ENCODE measurements at regions not wholly inside any gene's neighbourhood (a gene's known extent, or its start where the extent isn't known, plus 50 kb on each side); places are given as distances from the start of the nearest gene placed in this dataset.
"Not testable (repeated sequence)": the region's sequence is repeated elsewhere in the genome, so short reads cannot be mapped to it uniquely, and the experiment has no call there.

GRCh38 chr1:60622486-60622885 is 459.9 kb upstream of the NFIA start:
- WGBS, 2 donors: 74 to 84% methylated on average over 2 of the region's 2 CpGs

GRCh38 chr1:60621368-60621851 is 461.0 kb upstream of the NFIA start:
- Histone ChIP-seq H3K9me3 (ENCODE audit: control insufficient read depth in 2 of 2, insufficient read depth in 1 of 2, low read depth in 1 of 2, low read length in 1 of 2) (no peaks in the 10 kb centered on the region), H3K27ac (ENCODE audit: low read depth in 2 of 2, low read length in 1 of 2) (no peak overlapping the region), H3K36me3 (ENCODE audit: control insufficient read depth in 2 of 2, insufficient read depth in 2 of 2, low read length in 1 of 2) (no peaks in the 10 kb centered on the region), H3K27me3 (ENCODE audit: control insufficient read depth in 1 of 2, insufficient read depth in 2 of 2, low read length in 2 of 2) (no peaks in the 10 kb centered on the region), H3K4me1 (ENCODE audit: control insufficient read depth in 2 of 2, insufficient read depth in 2 of 2, low read length in 1 of 2) (no peaks in the 10 kb centered on the region), H3K4me3 (ENCODE audit: low read depth in 1 of 2, low read length in 2 of 2) (no peak overlapping the region)
- WGBS, 2 donors: 16 to 28% methylated on average over 10 of the region's 10 CpGs

More at GRCh38 chr1:60622486-60622885, 459.9 kb upstream of the NFIA start:
- no peaks in the 10 kb centered on the region for H3K4me1 ChIP-seq (ENCODE audit: control insufficient read depth in 2 of 2, insufficient read depth in 2 of 2, low read length in 1 of 2)
- H3K27ac ChIP-seq (ENCODE audit: low read depth in 2 of 2, low read length in 1 of 2): no peak overlapping the region
- no peaks in the 10 kb centered on the region for H3K9me3 ChIP-seq (ENCODE audit: control insufficient read depth in 2 of 2, insufficient read depth in 1 of 2, low read depth in 1 of 2, low read length in 1 of 2)
- no peaks in the 10 kb centered on the region for H3K27me3 ChIP-seq (ENCODE audit: control insufficient read depth in 1 of 2, insufficient read depth in 2 of 2, low read length in 2 of 2)
- H3K36me3 ChIP-seq (ENCODE audit: control insufficient read depth in 2 of 2, insufficient read depth in 2 of 2, low read length in 1 of 2): no peaks in the 10 kb centered on the region
- H3K4me3 ChIP-seq (ENCODE audit: low read depth in 1 of 2, low read length in 2 of 2): no peak overlapping the region

GRCh38 chr1:60620087-60620486 is 462.3 kb upstream of the NFIA start:
- H3K36me3 ChIP-seq (ENCODE audit: control insufficient read depth in 2 of 2, insufficient read depth in 2 of 2, low read length in 1 of 2): no peaks in the 10 kb centered on the region
- WGBS, 2 donors: 59 to 61% methylated on average over 7 of the region's 7 CpGs
- H3K4me1 ChIP-seq (ENCODE audit: control insufficient read depth in 2 of 2, insufficient read depth in 2 of 2, low read length in 1 of 2): no peaks in the 10 kb centered on the region
- no peak overlapping the region for H3K27ac ChIP-seq (ENCODE audit: low read depth in 2 of 2, low read length in 1 of 2)
- H3K4me3 ChIP-seq (ENCODE audit: low read depth in 1 of 2, low read length in 2 of 2): no peak overlapping the region
- H3K9me3 ChIP-seq (ENCODE audit: control insufficient read depth in 2 of 2, insufficient read depth in 1 of 2, low read depth in 1 of 2, low read length in 1 of 2): no peaks in the 10 kb centered on the region
- no peaks in the 10 kb centered on the region for H3K27me3 ChIP-seq (ENCODE audit: control insufficient read depth in 1 of 2, insufficient read depth in 2 of 2, low read length in 2 of 2)

GRCh38 chr1:60619581-60619980 is 462.8 kb upstream of the NFIA start:
- Histone ChIP-seq H3K27ac (ENCODE audit: low read depth in 2 of 2, low read length in 1 of 2) (no peak overlapping the region), H3K36me3 (ENCODE audit: control insufficient read depth in 2 of 2, insufficient read depth in 2 of 2, low read length in 1 of 2) (no peaks in the 10 kb centered on the region), H3K4me1 (ENCODE audit: control insufficient read depth in 2 of 2, insufficient read depth in 2 of 2, low read length in 1 of 2) (no peaks in the 10 kb centered on the region), H3K27me3 (ENCODE audit: control insufficient read depth in 1 of 2, insufficient read depth in 2 of 2, low read length in 2 of 2) (no peaks in the 10 kb centered on the region), H3K4me3 (ENCODE audit: low read depth in 1 of 2, low read length in 2 of 2) (no peak overlapping the region), H3K9me3 (ENCODE audit: control insufficient read depth in 2 of 2, insufficient read depth in 1 of 2, low read depth in 1 of 2, low read length in 1 of 2) (no peaks in the 10 kb centered on the region)
- WGBS, 2 donors: 82 to 88% methylated on average over 3 of the region's 3 CpGs

GRCh38 chr1:60615666-60616065 is 466.7 kb upstream of the NFIA start:
- H3K27ac ChIP-seq (ENCODE audit: low read depth in 2 of 2, low read length in 1 of 2): no peak overlapping the region
- 87 to 91% methylated on average over 3 of the region's 3 CpGs for WGBS, 2 donors
- no peaks in the 10 kb centered on the region for H3K4me1 ChIP-seq (ENCODE audit: control insufficient read depth in 2 of 2, insufficient read depth in 2 of 2, low read length in 1 of 2)
- H3K36me3 ChIP-seq (ENCODE audit: control insufficient read depth in 2 of 2, insufficient read depth in 2 of 2, low read length in 1 of 2): no peaks in the 10 kb centered on the region
- H3K9me3 ChIP-seq (ENCODE audit: control insufficient read depth in 2 of 2, insufficient read depth in 1 of 2, low read depth in 1 of 2, low read length in 1 of 2): no peaks in the 10 kb centered on the region
- H3K4me3 ChIP-seq (ENCODE audit: low read depth in 1 of 2, low read length in 2 of 2): no peak overlapping the region
- no peaks in the 10 kb centered on the region for H3K27me3 ChIP-seq (ENCODE audit: control insufficient read depth in 1 of 2, insufficient read depth in 2 of 2, low read length in 2 of 2)

- no peaks in the 10 kb centered on the region for H3K9me3 ChIP-seq (ENCODE audit: control insufficient read depth in 2 of 2, insufficient read depth in 1 of 2, low read depth in 1 of 2, low read length in 1 of 2)
- H3K4me1 ChIP-seq (ENCODE audit: control insufficient read depth in 2 of 2, insufficient read depth in 2 of 2, low read length in 1 of 2): no peaks in the 10 kb centered on the region
- WGBS, 2 donors: 85 to 89% methylated on average over 4 of the region's 4 CpGs
- H3K27me3 ChIP-seq (ENCODE audit: control insufficient read depth in 1 of 2, insufficient read depth in 2 of 2, low read length in 2 of 2): no peaks in the 10 kb centered on the region
- no peaks in the 10 kb centered on the region for H3K36me3 ChIP-seq (ENCODE audit: control insufficient read depth in 2 of 2, insufficient read depth in 2 of 2, low read length in 1 of 2)
- H3K27ac ChIP-seq (ENCODE audit: low read depth in 2 of 2, low read length in 1 of 2): no peak overlapping the region
- no peak overlapping the region for H3K4me3 ChIP-seq (ENCODE audit: low read depth in 1 of 2, low read length in 2 of 2)
Observed at GRCh38 chr1:60612790-60613189, 469.6 kb upstream of the NFIA start.

- H3K27ac ChIP-seq (ENCODE audit: low read depth in 2 of 2, low read length in 1 of 2); H3K4me3 ChIP-seq (ENCODE audit: low read depth in 1 of 2, low read length in 2 of 2); H3K9me3 ChIP-seq (ENCODE audit: control insufficient read depth in 2 of 2, insufficient read depth in 1 of 2, low read depth in 1 of 2, low read length in 1 of 2); H3K36me3 ChIP-seq (ENCODE audit: control insufficient read depth in 2 of 2, insufficient read depth in 2 of 2, low read length in 1 of 2); H3K4me1 ChIP-seq (ENCODE audit: control insufficient read depth in 2 of 2, insufficient read depth in 2 of 2, low read length in 1 of 2); H3K27me3 ChIP-seq (ENCODE audit: control insufficient read depth in 1 of 2, insufficient read depth in 2 of 2, low read length in 2 of 2): not testable (repeated sequence)
- WGBS, 2 donors: 93 to 98% methylated on average over 1 of the region's 1 CpG
Observed at GRCh38 chr1:60606921-60607320, 475.4 kb upstream of the NFIA start.

- no peaks in the 10 kb centered on the region for H3K27me3 ChIP-seq (ENCODE audit: control insufficient read depth in 1 of 2, insufficient read depth in 2 of 2, low read length in 2 of 2)
- H3K4me3 ChIP-seq (ENCODE audit: low read depth in 1 of 2, low read length in 2 of 2): no peak overlapping the region
- H3K4me1 ChIP-seq (ENCODE audit: control insufficient read depth in 2 of 2, insufficient read depth in 2 of 2, low read length in 1 of 2): no peaks in the 10 kb centered on the region
- H3K9me3 ChIP-seq (ENCODE audit: control insufficient read depth in 2 of 2, insufficient read depth in 1 of 2, low read depth in 1 of 2, low read length in 1 of 2): no peaks in the 10 kb centered on the region
- H3K36me3 ChIP-seq (ENCODE audit: control insufficient read depth in 2 of 2, insufficient read depth in 2 of 2, low read length in 1 of 2): no peaks in the 10 kb centered on the region
- H3K27ac ChIP-seq (ENCODE audit: low read depth in 2 of 2, low read length in 1 of 2): no peak overlapping the region
- WGBS, 2 donors: 46 to 75% methylated on average over 1 of the region's 1 CpG
Observed at GRCh38 chr1:60600532-60600931, 481.8 kb upstream of the NFIA start.

- 31 to 33% methylated on average over 1 of the region's 1 CpG for WGBS, 2 donors
- Histone ChIP-seq H3K36me3 (ENCODE audit: control insufficient read depth in 2 of 2, insufficient read depth in 2 of 2, low read length in 1 of 2) (no peaks in the 10 kb centered on the region), H3K27ac (ENCODE audit: low read depth in 2 of 2, low read length in 1 of 2) (no peak overlapping the region), H3K9me3 (ENCODE audit: control insufficient read depth in 2 of 2, insufficient read depth in 1 of 2, low read depth in 1 of 2, low read length in 1 of 2) (no peaks in the 10 kb centered on the region), H3K27me3 (ENCODE audit: control insufficient read depth in 1 of 2, insufficient read depth in 2 of 2, low read length in 2 of 2) (no peaks in the 10 kb centered on the region), H3K4me1 (ENCODE audit: control insufficient read depth in 2 of 2, insufficient read depth in 2 of 2, low read length in 1 of 2) (no peaks in the 10 kb centered on the region), H3K4me3 (ENCODE audit: low read depth in 1 of 2, low read length in 2 of 2) (no peak overlapping the region)
Observed at GRCh38 chr1:60599574-60599973, 482.8 kb upstream of the NFIA start.

- Histone ChIP-seq H3K27ac (ENCODE audit: low read depth in 2 of 2, low read length in 1 of 2) (no peak overlapping the region), H3K27me3 (ENCODE audit: control insufficient read depth in 1 of 2, insufficient read depth in 2 of 2, low read length in 2 of 2) (no peaks in the 10 kb centered on the region), H3K4me3 (ENCODE audit: low read depth in 1 of 2, low read length in 2 of 2) (no peak overlapping the region), H3K4me1 (ENCODE audit: control insufficient read depth in 2 of 2, insufficient read depth in 2 of 2, low read length in 1 of 2) (no peaks in the 10 kb centered on the region), H3K9me3 (ENCODE audit: control insufficient read depth in 2 of 2, insufficient read depth in 1 of 2, low read depth in 1 of 2, low read length in 1 of 2) (no peaks in the 10 kb centered on the region), H3K36me3 (ENCODE audit: control insufficient read depth in 2 of 2, insufficient read depth in 2 of 2, low read length in 1 of 2) (no peaks in the 10 kb centered on the region)
- WGBS, 2 donors: 70 to 78% methylated on average over 5 of the region's 5 CpGs
Observed at GRCh38 chr1:60598041-60598910, 484.1 kb upstream of the NFIA start.
